OCI-LY1 (cell line): ENCODE measurements at regions not wholly inside any gene's neighbourhood (a gene's known extent, or its start where the extent isn't known, plus 50 kb on each side); places are given as distances from the start of the nearest gene placed in this dataset.

Experiments used
- H2AFZ ChIP-seq: fragments of 200-600 bp; sonication (generic), shearing (Covaris generic); 2 replicates; pipeline ENCODE4 v1.6.0; 2014; ENCODE audit warnings: antibody characterized with exemption, mild to moderate bottlenecking, low read length
- H3F3A ChIP-seq: fragments of 200-600 bp; sonication (generic), shearing (Covaris generic); 2 replicates; pipeline ENCODE4 v1.6.0; 2014; ENCODE audit warnings: mild to moderate bottlenecking, antibody characterized with exemption, low read length, moderate library complexity; ENCODE audit not compliant: insufficient read depth
- H3K27ac ChIP-seq: fragments of 200-600 bp; sonication (generic); 2 replicates; pipeline ENCODE4 v1.5.1; 2014; ENCODE audit warnings: low read length, mixed run types, mild to moderate bottlenecking, low read depth; ENCODE audit not compliant: poor library complexity, severe bottlenecking
- H3K27me3 ChIP-seq: fragments of 200-600 bp; sonication (generic); 2 replicates; pipeline ENCODE4 v1.6.0; 2014; ENCODE audit warnings: antibody characterized with exemption, mild to moderate bottlenecking, low read length, moderate library complexity; ENCODE audit not compliant: insufficient read depth
- H3K36me3 ChIP-seq: fragments of 200-600 bp; sonication (generic); 2 replicates; pipeline ENCODE4 v1.6.1; 2014; ENCODE audit warnings: mild to moderate bottlenecking, antibody characterized with exemption, low read length, moderate library complexity, mixed read lengths; ENCODE audit not compliant: insufficient read depth
- H3K4me1 ChIP-seq: fragments of 200-600 bp; sonication (generic); 2 replicates; pipeline ENCODE4 v1.5.1; 2014; ENCODE audit warnings: mild to moderate bottlenecking, low read length, moderate library complexity; ENCODE audit not compliant: insufficient read depth, severe bottlenecking
- H3K4me2 ChIP-seq: fragments of 200-600 bp; sonication (generic), shearing (Covaris generic); 2 replicates; pipeline ENCODE4 v1.6.1; 2014; ENCODE audit warnings: low read length
- H3K4me3 ChIP-seq: fragments of 200-600 bp; sonication (generic); 2 replicates; pipeline ENCODE4 v1.5.1; 2014; ENCODE audit warnings: low read length, low read depth, mild to moderate bottlenecking, mixed read lengths; ENCODE audit not compliant: poor library complexity, severe bottlenecking
- H3K79me2 ChIP-seq: fragments of 200-600 bp; shearing (Covaris generic); 2 replicates; pipeline ENCODE4 v1.6.1; 2016; ENCODE audit warnings: mixed run types, low read length, mixed read lengths; ENCODE audit not compliant: insufficient read depth
- H3K9ac ChIP-seq: fragments of 200-600 bp; sonication (generic), shearing (Covaris generic); 2 replicates; pipeline ENCODE4 v1.6.1; 2014; ENCODE audit warnings: mild to moderate bottlenecking, low read length, mixed read lengths
- H3K9me2 ChIP-seq: fragments of 200-600 bp; sonication (generic), shearing (Covaris generic); 2 replicates; pipeline ENCODE4 v1.6.1; 2014; ENCODE audit warnings: low read depth, mild to moderate bottlenecking, low read length, mixed read lengths
- H3K9me3 ChIP-seq: fragments of 200-600 bp; shearing (Covaris generic); 2 replicates; pipeline ENCODE4 v1.6.1; 2014; ENCODE audit warnings: low read length, mixed read lengths
- H4K20me1 ChIP-seq: fragments of 200-600 bp; sonication (generic), shearing (Covaris generic); 2 replicates; pipeline ENCODE4 v1.6.0; 2016; ENCODE audit warnings: mild to moderate bottlenecking, low read length; ENCODE audit not compliant: insufficient read depth
- CTCF ChIP-seq: fragments of 200-600 bp; sonication (generic), shearing (Covaris generic); IDR thresholded peaks from 2 replicates; pipeline ENCODE4 v1.5.1; 2017; ENCODE audit warnings: mild to moderate bottlenecking, antibody characterized with exemption, low read length, moderate library complexity, mixed read lengths
- EZH2 ChIP-seq: fragments of 200-600 bp; sonication (generic), shearing (Covaris generic); IDR thresholded peaks from 2 replicates; pipeline ENCODE4 v1.8.0; 2017; ENCODE audit warnings: borderline replicate concordance, mixed run types, mild to moderate bottlenecking, antibody characterized with exemption, low read length, moderate library complexity, mixed read lengths

GRCh38 chr4:72805284-72805683, 236.3 kb upstream of the ADAMTS3 start:
- Histone ChIP-seq H3K4me3 (no peak overlapping the region), H4K20me1 (no peaks in the 10 kb centered on the region), H2AFZ (no peak overlapping the region), H3F3A (no peaks in the 10 kb centered on the region), H3K4me1 (no peaks in the 10 kb centered on the region), H3K4me2 (no peak overlapping the region), H3K79me2 (no peaks in the 10 kb centered on the region), H3K27ac (no peak overlapping the region), H3K9me2 (no peaks in the 10 kb centered on the region), H3K9me3 (no peaks in the 10 kb centered on the region), H3K36me3 (no peaks in the 10 kb centered on the region), H3K9ac (no peak overlapping the region), H3K27me3 (no peaks in the 10 kb centered on the region)
- TF ChIP-seq CTCF, result no peak
- no peak for TF ChIP-seq EZH2

GRCh38 chr4:72797486-72797885, 228.5 kb upstream of the ADAMTS3 start:
- Histone ChIP-seq H4K20me1 (no peaks in the 10 kb centered on the region), H3K4me3 (no peak overlapping the region), H3K9me2 (no peaks in the 10 kb centered on the region), H3K36me3 (no peaks in the 10 kb centered on the region), H3F3A (no peaks in the 10 kb centered on the region), H3K4me1 (no peaks in the 10 kb centered on the region), H3K4me2 (no peak overlapping the region), H3K9me3 (no peaks in the 10 kb centered on the region), H3K79me2 (no peaks in the 10 kb centered on the region), H3K9ac (no peak overlapping the region), H3K27ac (no peak overlapping the region), H2AFZ (no peak overlapping the region), H3K27me3 (no peaks in the 10 kb centered on the region)
- no peak for TF ChIP-seq CTCF
- no peak for TF ChIP-seq EZH2

GRCh38 chr4:72791054-72791453, 222.0 kb upstream of the ADAMTS3 start:
- no peaks in the 10 kb centered on the region for H3K9me3 ChIP-seq

More at GRCh38 chr4:72791054-72791453, 222.0 kb upstream of the ADAMTS3 start:
- H3K4me2 ChIP-seq, result no peak overlapping the region
- TF ChIP-seq CTCF (no peak), EZH2 (no peak)
- no peaks in the 10 kb centered on the region for H4K20me1 ChIP-seq
- H3K4me3 ChIP-seq, result no peak overlapping the region
- H3K4me1 ChIP-seq, result no peaks in the 10 kb centered on the region
- H3K9ac ChIP-seq, result no peak overlapping the region
- H3F3A ChIP-seq, result no peaks in the 10 kb centered on the region
- no peaks in the 10 kb centered on the region for H3K9me2 ChIP-seq
- no peak overlapping the region for H2AFZ ChIP-seq
- no peaks in the 10 kb centered on the region for H3K79me2 ChIP-seq
- no peaks in the 10 kb centered on the region for H3K27me3 ChIP-seq
- no peaks in the 10 kb centered on the region for H3K36me3 ChIP-seq
- no peak overlapping the region for H3K27ac ChIP-seq
